ENCODE measurements at regions not wholly inside any gene's neighbourhood (a gene's known extent, or its start where the extent isn't known, plus 50 kb on each side); places are given as distances from the start of the nearest gene placed in this dataset.

DNA sequence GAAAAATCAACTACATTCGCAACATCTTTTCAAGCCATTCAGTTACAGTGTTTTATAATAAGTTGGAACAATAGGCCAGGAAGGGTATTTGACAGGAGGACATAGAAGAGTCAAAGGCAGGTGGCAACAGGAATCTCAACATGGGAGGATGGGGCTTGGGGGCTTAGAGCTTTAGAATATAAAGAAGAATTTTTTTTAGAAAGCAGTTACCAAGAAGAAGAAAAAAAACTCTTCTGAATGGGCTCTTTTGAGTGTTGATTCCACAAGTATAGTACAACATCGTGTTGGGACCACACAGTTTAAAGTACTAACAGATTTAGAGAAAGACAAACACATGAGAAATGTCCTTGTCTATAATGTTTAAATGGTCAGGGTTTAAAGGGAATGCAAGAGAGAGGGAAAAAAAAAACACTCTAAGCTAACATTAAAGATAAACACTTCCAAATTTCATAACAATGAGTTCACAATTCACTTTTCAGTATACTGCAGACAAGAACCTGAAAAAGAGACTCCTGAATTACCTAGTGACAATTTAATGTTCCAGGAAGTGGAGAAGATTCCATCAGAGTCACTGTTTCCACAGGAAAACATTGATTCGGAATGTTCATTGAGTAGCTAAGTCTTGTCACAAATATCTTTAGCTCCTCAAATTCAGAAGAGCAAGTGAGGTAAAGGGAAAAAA, 282.3 kb downstream of the DEPDC1B start:
- no peak overlapping the region for H3K27ac Mint-ChIP-seq
- no peak overlapping the region for H3K4me3 Mint-ChIP-seq
- no peaks in the 10 kb centered on the region for H3K36me3 Mint-ChIP-seq
- no peaks in the 10 kb centered on the region for H3K4me1 ChIP-seq (ENCODE audit: control insufficient read depth in 1 of 2, extremely low read depth in 1 of 2, insufficient read depth in 2 of 2, low read length in 2 of 2)
- H3K9me3 Mint-ChIP-seq = peaks cover 9 to 17% (median 11%) of the 10 kb centered on the region in 3 donors
- peaks cover 0 to 3% (median 0%) of the 10 kb centered on the region in 3 donors for H3K4me1 Mint-ChIP-seq
- WGBS (ENCODE audit: insufficient coverage) = no CpG with 5 or more reads among the region's 3 CpGs
- ChIA-PET POLR2A (no interaction called here), CTCF (no interaction called here)
- DNase-seq = no peak
- no peaks in the 10 kb centered on the region for H3K36me3 ChIP-seq (ENCODE audit: control insufficient read depth in 2 of 2, extremely low read depth in 1 of 2, insufficient read depth in 1 of 2, low read length in 1 of 2)
- H3K9me3 ChIP-seq = no peaks in the 10 kb centered on the region
- no peaks in the 10 kb centered on the region for H3K27me3 ChIP-seq (replicated peaks in 1 of 2; ENCODE audit: control insufficient read depth in 2 of 2, extremely low read depth in 1 of 2, insufficient read depth in 2 of 2, low read length in 1 of 2)
- H3K27me3 Mint-ChIP-seq = no peaks in the 10 kb centered on the region
- H3K27ac ChIP-seq (ENCODE audit: low read length) = no peak overlapping the region
- ATAC-seq (replicated peaks in 1 of 4) = no peak
- no peak overlapping the region for H3K4me3 ChIP-seq (ENCODE audit: control insufficient read depth in 1 of 2, extremely low read depth in 1 of 2, low read length in 1 of 2)

- Histone ChIP-seq H3K27ac (ENCODE audit: low read length) (no peak overlapping the region), H3K9me3 (no peaks in the 10 kb centered on the region), H3K36me3 (ENCODE audit: control insufficient read depth in 2 of 2, extremely low read depth in 1 of 2, insufficient read depth in 1 of 2, low read length in 1 of 2) (no peaks in the 10 kb centered on the region), H3K27me3 (replicated peaks in 1 of 2; ENCODE audit: control insufficient read depth in 2 of 2, extremely low read depth in 1 of 2, insufficient read depth in 2 of 2, low read length in 1 of 2) (no peaks in the 10 kb centered on the region), H3K4me3 (ENCODE audit: control insufficient read depth in 1 of 2, extremely low read depth in 1 of 2, low read length in 1 of 2) (no peak overlapping the region), H3K4me1 (ENCODE audit: control insufficient read depth in 1 of 2, extremely low read depth in 1 of 2, insufficient read depth in 2 of 2, low read length in 2 of 2) (no peaks in the 10 kb centered on the region)
- H3K4me1 Mint-ChIP-seq = peaks cover 0 to 3% (median 0%) of the 10 kb centered on the region in 3 donors
- CTCF ChIA-PET = interaction anchor here in 1 of 2 donors (0.6 kb wide), 1 partner anchor 46 kb away, joined by 3 read pairs; no protein-coding TSS in a partner anchor
- H3K9me3 Mint-ChIP-seq = peaks cover 6 to 8% (median 7%) of the 10 kb centered on the region in 3 donors
- POLR2A ChIA-PET = no interaction called here
- DNase-seq (no peak), ATAC-seq (replicated peaks in 1 of 4) (no peak)
- H3K36me3 Mint-ChIP-seq = no peaks in the 10 kb centered on the region
- no peak overlapping the region for H3K4me3 Mint-ChIP-seq
- WGBS (ENCODE audit: insufficient coverage) = 94% methylated on average over 15 of the region's 23 CpGs
- H3K27ac Mint-ChIP-seq = no peak overlapping the region
- peaks cover 0 to 3% of the 10 kb centered on the region in 2 donors for H3K27me3 Mint-ChIP-seq
These were observed 284.5 kb downstream of the DEPDC1B start for GRCh38 chr5:60415443-60415842.

- ATAC-seq (replicated peaks in 1 of 4) = no peak
- Histone ChIP-seq H3K27ac (ENCODE audit: low read length) (no peak overlapping the region), H3K27me3 (replicated peaks in 1 of 2; ENCODE audit: control insufficient read depth in 2 of 2, extremely low read depth in 1 of 2, insufficient read depth in 2 of 2, low read length in 1 of 2) (no peaks in the 10 kb centered on the region), H3K4me1 (ENCODE audit: control insufficient read depth in 1 of 2, extremely low read depth in 1 of 2, insufficient read depth in 2 of 2, low read length in 2 of 2) (no peaks in the 10 kb centered on the region), H3K9me3 (no peaks in the 10 kb centered on the region), H3K36me3 (ENCODE audit: control insufficient read depth in 2 of 2, extremely low read depth in 1 of 2, insufficient read depth in 1 of 2, low read length in 1 of 2) (no peaks in the 10 kb centered on the region), H3K4me3 (ENCODE audit: control insufficient read depth in 1 of 2, extremely low read depth in 1 of 2, low read length in 1 of 2) (no peak overlapping the region)
- H3K27ac Mint-ChIP-seq = no peak overlapping the region
- no peaks in the 10 kb centered on the region for H3K4me1 Mint-ChIP-seq
- H3K36me3 Mint-ChIP-seq = no peaks in the 10 kb centered on the region
- H3K9me3 Mint-ChIP-seq = peaks cover 0 to 3% (median 3%) of the 10 kb centered on the region in 3 donors
- ChIA-PET CTCF (interaction anchor here in 1 of 2 donors (0.5 kb wide), 1 partner anchor 48 kb away, joined by 6 read pairs; no protein-coding TSS in a partner anchor), POLR2A (no interaction called here)
- no peak for DNase-seq
- no CpG with 5 or more reads among the region's 1 CpG for WGBS (ENCODE audit: insufficient coverage)
- peaks cover 0 to 3% of the 10 kb centered on the region in 2 donors for H3K27me3 Mint-ChIP-seq
- no peak overlapping the region for H3K4me3 Mint-ChIP-seq
These were observed 289.5 kb downstream of the DEPDC1B start for GRCh38 chr5:60410427-60410826.

DNA sequence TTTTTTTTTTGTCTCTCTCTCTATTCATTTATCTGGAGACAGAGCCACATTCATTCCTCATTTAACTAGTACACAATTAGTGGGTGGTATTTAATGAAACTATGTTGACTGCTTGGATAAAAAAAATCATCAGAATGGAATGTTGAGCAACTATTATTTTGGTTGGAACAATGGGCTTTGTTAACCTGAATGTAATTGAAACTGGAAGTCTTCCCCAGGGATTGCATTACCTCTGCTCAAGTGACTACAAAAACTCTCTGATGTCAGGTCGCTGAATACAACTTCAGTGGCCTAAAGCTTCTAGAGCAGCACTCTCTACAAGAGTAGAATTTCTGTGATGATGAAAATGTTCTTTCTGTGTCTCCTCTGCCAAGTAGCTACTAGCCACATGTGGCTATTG, 295.8 kb downstream of the DEPDC1B start:
- Mint-ChIP-seq H3K27ac (no peak overlapping the region), H3K4me1 (no peaks in the 10 kb centered on the region), H3K9me3 (no peaks in the 10 kb centered on the region), H3K4me3 (no peak overlapping the region), H3K36me3 (no peaks in the 10 kb centered on the region), H3K27me3 (no peaks in the 10 kb centered on the region)
- no peak for DNase-seq
- Histone ChIP-seq H3K4me1 (ENCODE audit: control insufficient read depth in 1 of 2, extremely low read depth in 1 of 2, insufficient read depth in 2 of 2, low read length in 2 of 2) (no peaks in the 10 kb centered on the region), H3K36me3 (ENCODE audit: control insufficient read depth in 2 of 2, extremely low read depth in 1 of 2, insufficient read depth in 1 of 2, low read length in 1 of 2) (no peaks in the 10 kb centered on the region), H3K27me3 (replicated peaks in 1 of 2; ENCODE audit: control insufficient read depth in 2 of 2, extremely low read depth in 1 of 2, insufficient read depth in 2 of 2, low read length in 1 of 2) (no peaks in the 10 kb centered on the region), H3K4me3 (ENCODE audit: control insufficient read depth in 1 of 2, extremely low read depth in 1 of 2, low read length in 1 of 2) (no peak overlapping the region), H3K27ac (ENCODE audit: low read length) (no peak overlapping the region), H3K9me3 (no peaks in the 10 kb centered on the region)
- 67% methylated on average over 1 of the region's 1 CpG for WGBS (ENCODE audit: insufficient coverage)
- no peak for ATAC-seq (replicated peaks in 1 of 4)
- ChIA-PET CTCF (no interaction called here), POLR2A (no interaction called here)

- Mint-ChIP-seq H3K27ac (no peak overlapping the region), H3K9me3 (peaks cover 0 to under 1% (median 0%) of the 10 kb centered on the region in 3 donors), H3K4me1 (no peaks in the 10 kb centered on the region), H3K36me3 (no peaks in the 10 kb centered on the region), H3K4me3 (no peak overlapping the region), H3K27me3 (no peaks in the 10 kb centered on the region)
- no peaks in the 10 kb centered on the region for H3K4me1 ChIP-seq (ENCODE audit: control insufficient read depth in 1 of 2, extremely low read depth in 1 of 2, insufficient read depth in 2 of 2, low read length in 2 of 2)
- no CpG with 5 or more reads among the region's 1 CpG for WGBS (ENCODE audit: insufficient coverage)
- ChIA-PET POLR2A (no interaction called here), CTCF (no interaction called here)
- DNase-seq (no peak), ATAC-seq (replicated peaks in 1 of 4) (no peak)
- no peaks in the 10 kb centered on the region for H3K9me3 ChIP-seq
- no peak overlapping the region for H3K4me3 ChIP-seq (ENCODE audit: control insufficient read depth in 1 of 2, extremely low read depth in 1 of 2, low read length in 1 of 2)
- no peak overlapping the region for H3K27ac ChIP-seq (ENCODE audit: low read length)
- H3K27me3 ChIP-seq (replicated peaks in 1 of 2; ENCODE audit: control insufficient read depth in 2 of 2, extremely low read depth in 1 of 2, insufficient read depth in 2 of 2, low read length in 1 of 2) = no peaks in the 10 kb centered on the region
- no peaks in the 10 kb centered on the region for H3K36me3 ChIP-seq (ENCODE audit: control insufficient read depth in 2 of 2, extremely low read depth in 1 of 2, insufficient read depth in 1 of 2, low read length in 1 of 2)
These were observed 296.5 kb downstream of the DEPDC1B start for GRCh38 chr5:60403343-60404006.

DNA sequence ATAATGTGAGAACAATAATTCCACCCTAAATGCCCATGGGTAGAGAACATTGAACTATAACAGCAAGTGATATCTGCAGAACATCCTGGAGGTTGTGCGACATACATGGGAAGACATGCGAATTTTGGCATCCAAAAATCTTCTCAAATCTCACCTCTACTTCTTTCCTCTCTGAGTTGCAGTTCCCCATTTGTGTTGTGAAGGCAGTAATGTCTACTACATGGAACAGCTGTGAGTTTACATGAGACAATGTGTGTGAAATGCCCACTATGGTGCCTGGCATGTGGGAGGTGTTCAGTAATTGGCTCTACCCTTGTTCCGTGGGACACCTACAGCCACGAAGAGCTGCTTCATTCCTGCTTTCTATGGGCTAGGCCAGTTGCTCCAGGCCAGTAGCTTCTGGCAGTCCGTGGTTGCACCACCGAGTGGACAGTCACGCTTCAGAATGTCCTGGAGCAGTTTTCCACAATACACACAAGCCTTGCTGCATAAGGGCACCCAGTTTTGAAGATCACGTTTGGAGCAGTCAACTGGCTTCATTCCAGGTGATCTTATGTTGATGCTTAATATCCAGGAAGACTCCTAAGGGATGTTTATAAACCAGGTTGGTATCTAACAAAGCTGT, 297.7 kb downstream of the DEPDC1B start:
- H3K27ac Mint-ChIP-seq = no peak overlapping the region
- Histone ChIP-seq H3K4me1 (ENCODE audit: control insufficient read depth in 1 of 2, extremely low read depth in 1 of 2, insufficient read depth in 2 of 2, low read length in 2 of 2) (no peaks in the 10 kb centered on the region), H3K9me3 (no peaks in the 10 kb centered on the region), H3K4me3 (ENCODE audit: control insufficient read depth in 1 of 2, extremely low read depth in 1 of 2, low read length in 1 of 2) (no peak overlapping the region), H3K27ac (ENCODE audit: low read length) (no peak overlapping the region), H3K27me3 (replicated peaks in 1 of 2; ENCODE audit: control insufficient read depth in 2 of 2, extremely low read depth in 1 of 2, insufficient read depth in 2 of 2, low read length in 1 of 2) (no peaks in the 10 kb centered on the region), H3K36me3 (ENCODE audit: control insufficient read depth in 2 of 2, extremely low read depth in 1 of 2, insufficient read depth in 1 of 2, low read length in 1 of 2) (no peaks in the 10 kb centered on the region)
- H3K4me3 Mint-ChIP-seq = no peak overlapping the region
- peaks cover 0 to 5% (median 0%) of the 10 kb centered on the region in 3 donors for H3K9me3 Mint-ChIP-seq
- no peak for DNase-seq
- no peaks in the 10 kb centered on the region for H3K36me3 Mint-ChIP-seq
- WGBS (ENCODE audit: insufficient coverage) = 80% methylated on average over 3 of the region's 8 CpGs
- no peaks in the 10 kb centered on the region for H3K27me3 Mint-ChIP-seq
- ATAC-seq (replicated peaks in 1 of 4) = no peak
- H3K4me1 Mint-ChIP-seq = no peaks in the 10 kb centered on the region
- POLR2A ChIA-PET = no interaction called here
- CTCF ChIA-PET = no interaction called here
